Activated CD4-positive, alpha-beta T cell treated with anti-CD3 and anti-CD28 coated beads, Interleukin-2, amount 10 ng/mL, durations not matched to agents 24 days and 14 days (primary cell): ENCODE measurements at regions not wholly inside any gene's neighbourhood (a gene's known extent, or its start where the extent isn't known, plus 50 kb on each side); places are given as distances from the start of the nearest gene placed in this dataset.

Source experiments
- DNase-seq: peaks from one replicate; pipeline ENCODE4 v3.0.0; 2022
- H3K27ac Mint-ChIP-seq: one replicate; pipeline ENCODE4 v1.8.0; 2022; ENCODE audit warnings: mild to moderate bottlenecking, mixed read lengths
- H3K27me3 Mint-ChIP-seq: one replicate; pipeline ENCODE4 v1.8.0; 2022; ENCODE audit warnings: mixed read lengths
- H3K36me3 Mint-ChIP-seq: one replicate; pipeline ENCODE4 v1.8.0; 2022; ENCODE audit warnings: low read depth, mild to moderate bottlenecking, mixed read lengths
- H3K4me1 Mint-ChIP-seq: one replicate; pipeline ENCODE4 v1.8.0; 2021; ENCODE audit warnings: mixed read lengths
- H3K4me3 Mint-ChIP-seq: one replicate; pipeline ENCODE4 v1.8.0; 2022; ENCODE audit warnings: mild to moderate bottlenecking, moderate library complexity, mixed read lengths
- H3K9me3 Mint-ChIP-seq: one replicate; pipeline ENCODE4 v1.8.0; 2021; ENCODE audit warnings: mixed read lengths
- intact Hi-C: fragments of 100-400 bp; cut with micrococcal nuclease; formaldehyde crosslinking; loops from one replicate; pipeline ENCODE4 v1.15.1; 2023

DNA sequence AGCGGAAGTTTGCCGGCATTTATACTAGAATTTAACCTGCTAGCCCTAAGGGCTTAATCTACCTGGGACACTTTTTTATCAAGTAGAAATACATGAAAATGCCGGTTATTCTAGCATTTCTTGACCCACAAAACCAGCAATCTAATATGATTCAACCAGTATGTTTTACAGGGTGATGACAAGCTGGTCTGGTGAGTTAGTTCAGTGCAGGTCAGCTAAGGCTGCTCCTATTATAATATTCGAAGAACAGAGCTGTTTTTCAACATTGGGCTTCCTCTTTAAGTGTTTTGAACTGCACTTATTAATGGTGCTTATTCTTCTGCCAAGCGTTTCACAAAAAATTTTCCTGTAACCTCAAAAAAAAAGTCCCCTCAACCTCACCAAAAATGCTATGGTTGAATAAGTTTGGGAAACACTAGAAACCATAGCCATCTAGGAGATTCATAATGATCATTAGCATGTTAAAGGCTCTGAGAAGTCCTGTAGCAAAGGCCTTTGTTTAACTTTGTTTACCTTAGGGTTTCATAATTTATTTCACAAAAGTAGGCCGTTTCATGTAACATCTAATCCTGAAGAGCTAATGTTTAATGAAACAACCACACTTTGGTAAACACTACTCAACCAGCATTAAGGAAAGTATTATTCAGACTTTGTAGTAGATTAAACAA lies 526.6 kb downstream of the KLF12 start:
- H3K4me3 Mint-ChIP-seq, result no peak overlapping the region
- peaks cover 2% of the 10 kb centered on the region for H3K27me3 Mint-ChIP-seq
- no peak for DNase-seq
- intact Hi-C loops, result no loop called here
- H3K9me3 Mint-ChIP-seq, result peaks cover under 1% of the 10 kb centered on the region
- H3K36me3 Mint-ChIP-seq, result no peaks in the 10 kb centered on the region
- peaks cover 4% of the 10 kb centered on the region for H3K4me1 Mint-ChIP-seq
- H3K27ac Mint-ChIP-seq, result no peak overlapping the region

DNA sequence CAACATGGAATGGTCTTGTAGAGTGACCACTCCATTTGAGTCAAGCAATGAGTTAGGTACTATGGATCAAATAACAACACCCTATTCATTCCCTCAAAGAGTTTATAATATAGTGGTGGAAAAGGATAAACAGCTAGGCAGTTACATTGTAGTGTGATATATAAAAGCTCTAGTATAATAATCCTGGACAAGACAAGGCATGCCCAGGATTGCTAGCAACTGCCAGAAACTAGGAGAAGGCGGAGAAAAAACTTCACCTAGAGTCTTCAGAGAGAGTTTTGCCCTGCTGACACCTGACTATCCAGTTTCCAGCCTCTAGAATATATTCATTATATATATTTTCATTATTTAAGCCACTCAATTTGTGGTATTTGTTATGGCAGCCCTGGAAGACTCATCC lies 530.6 kb downstream of the KLF12 start:
- Mint-ChIP-seq H3K27ac (no peak overlapping the region), H3K27me3 (no peaks in the 10 kb centered on the region), H3K36me3 (no peaks in the 10 kb centered on the region), H3K4me1 (no peaks in the 10 kb centered on the region), H3K4me3 (no peak overlapping the region), H3K9me3 (peaks cover 17% of the 10 kb centered on the region)
- DNase-seq, result no peak
- intact Hi-C loops, result no loop called here

DNA sequence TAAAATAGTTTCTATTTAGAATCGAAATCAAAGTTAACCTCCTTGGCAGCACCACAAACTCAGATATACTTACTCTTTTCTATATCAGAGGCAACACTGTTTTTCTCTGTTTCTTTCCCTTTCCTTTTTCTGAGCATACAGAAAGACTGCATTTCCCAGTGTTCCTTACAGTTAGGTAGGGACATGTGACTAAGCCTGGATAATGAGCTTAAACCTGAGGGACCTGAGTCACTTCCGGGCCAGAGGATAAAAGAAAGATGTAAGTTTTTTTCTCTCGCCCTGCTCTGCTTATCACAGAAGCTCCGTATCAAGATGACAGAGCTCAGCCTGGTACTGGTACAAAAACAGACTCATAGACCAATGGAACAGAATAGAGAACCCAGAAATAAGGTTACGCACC lies 531.9 kb downstream of the KLF12 start:
- no peak overlapping the region for H3K27ac Mint-ChIP-seq
- intact Hi-C loops, result no loop called here
- H3K9me3 Mint-ChIP-seq, result peaks cover 20% of the 10 kb centered on the region
- H3K4me1 Mint-ChIP-seq, result no peaks in the 10 kb centered on the region
- no peak for DNase-seq
- H3K27me3 Mint-ChIP-seq, result no peaks in the 10 kb centered on the region
- no peak overlapping the region for H3K4me3 Mint-ChIP-seq
- no peaks in the 10 kb centered on the region for H3K36me3 Mint-ChIP-seq

DNA sequence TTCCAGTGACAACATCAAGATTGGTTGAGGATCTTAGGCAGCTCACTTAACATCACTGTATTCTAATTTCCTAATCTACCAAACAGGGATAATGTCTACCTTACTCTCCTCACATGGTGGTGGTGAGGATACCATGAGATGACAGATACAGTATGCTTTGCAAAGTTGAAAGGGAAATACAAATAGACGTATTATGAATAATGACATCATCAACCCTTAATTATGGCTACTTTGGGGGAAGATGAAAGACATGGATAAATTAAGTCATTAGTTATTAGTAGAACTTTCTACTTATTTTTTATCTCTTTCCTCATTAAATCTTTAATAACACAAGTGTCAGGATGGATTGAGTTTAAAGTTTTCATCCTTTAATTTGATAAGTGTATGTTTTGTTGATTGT lies 532.5 kb downstream of the KLF12 start:
- no peaks in the 10 kb centered on the region for H3K4me1 Mint-ChIP-seq
- DNase-seq, result no peak
- no peaks in the 10 kb centered on the region for H3K36me3 Mint-ChIP-seq
- no peak overlapping the region for H3K4me3 Mint-ChIP-seq
- H3K9me3 Mint-ChIP-seq, result peaks cover 20% of the 10 kb centered on the region
- intact Hi-C loops, result no loop called here
- H3K27me3 Mint-ChIP-seq, result no peaks in the 10 kb centered on the region
- H3K27ac Mint-ChIP-seq, result no peak overlapping the region

DNA sequence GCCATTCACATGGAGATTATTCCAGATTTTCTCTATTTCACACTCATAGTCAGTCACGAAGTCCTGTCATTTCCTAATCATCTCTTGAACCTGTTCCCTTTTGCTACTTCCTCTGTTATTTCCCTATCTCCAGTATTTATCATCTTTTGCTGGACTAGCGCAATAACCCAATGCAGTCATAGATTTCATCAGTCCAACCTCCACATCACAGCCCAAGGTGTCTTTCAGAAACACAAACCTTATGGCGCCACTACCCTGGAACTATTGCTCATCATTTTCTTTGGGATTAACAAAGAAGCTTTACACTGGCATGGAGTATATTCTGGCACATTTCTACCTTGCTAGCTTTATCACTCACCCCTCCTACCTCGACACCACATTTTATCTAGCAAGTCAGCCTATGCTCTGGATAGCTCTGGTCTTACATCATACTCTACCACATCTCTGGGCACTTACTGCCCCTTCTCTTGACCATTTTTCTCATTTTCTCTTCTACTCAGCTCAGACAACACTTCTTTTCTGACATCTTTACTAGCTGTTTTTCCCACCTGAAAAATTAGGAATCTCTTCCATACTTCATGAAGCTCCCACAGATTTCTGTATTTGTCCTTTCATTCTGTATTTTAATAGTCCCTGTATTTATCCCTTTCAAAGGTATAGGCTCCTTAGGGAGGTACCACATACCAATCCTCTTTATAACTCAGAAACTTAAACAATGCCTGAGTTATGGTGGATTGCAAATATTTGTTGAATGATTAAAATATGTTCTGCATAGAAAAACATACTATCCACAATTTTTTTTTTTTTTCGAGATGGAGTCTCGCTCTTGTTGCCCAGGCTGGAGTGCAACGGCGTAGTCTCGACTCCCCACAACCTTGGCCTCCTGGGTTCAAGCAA lies 534.7 kb downstream of the KLF12 start:
- Mint-ChIP-seq H3K27me3 (peaks cover 1% of the 10 kb centered on the region), H3K4me1 (peaks cover 7% of the 10 kb centered on the region), H3K27ac (no peak overlapping the region), H3K9me3 (peaks cover 20% of the 10 kb centered on the region), H3K4me3 (no peak overlapping the region), H3K36me3 (no peaks in the 10 kb centered on the region)
- no peak for DNase-seq
- intact Hi-C loops, result no loop called here

DNA sequence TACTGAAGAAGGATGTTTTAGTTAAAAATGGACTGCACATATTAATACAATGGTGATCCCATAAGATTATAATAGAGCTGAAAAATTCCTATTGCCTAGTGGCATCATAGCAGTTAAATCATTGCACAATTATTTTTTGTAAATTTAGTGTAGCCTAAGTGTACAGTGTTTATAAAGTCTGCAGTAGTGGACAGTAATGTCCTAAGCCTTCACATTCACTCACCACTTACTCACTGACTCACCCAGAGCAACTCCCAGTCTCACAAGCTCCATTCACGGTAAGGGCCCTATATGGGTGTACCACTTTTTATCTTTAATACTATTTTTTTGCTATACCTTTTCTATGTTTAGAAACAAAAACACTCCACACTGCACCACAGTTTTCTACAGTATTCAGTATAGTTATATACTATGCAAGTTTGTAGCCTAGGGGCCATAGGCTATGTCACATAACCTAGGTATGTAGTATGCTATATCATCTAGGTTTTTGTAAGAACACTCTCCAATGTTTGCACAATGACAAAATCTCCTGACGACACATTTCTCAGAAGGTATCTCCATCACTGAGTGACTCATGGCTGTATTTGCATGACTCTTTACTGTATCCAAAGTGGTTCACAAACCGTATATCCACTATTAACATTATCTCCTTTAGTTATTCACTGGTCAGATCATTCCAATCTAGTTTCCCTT lies 536.0 kb downstream of the KLF12 start:
- Mint-ChIP-seq H3K27ac (no peak overlapping the region), H3K9me3 (peaks cover 20% of the 10 kb centered on the region), H3K27me3 (peaks cover 2% of the 10 kb centered on the region), H3K4me1 (peaks cover 7% of the 10 kb centered on the region), H3K36me3 (no peaks in the 10 kb centered on the region), H3K4me3 (no peak overlapping the region)
- intact Hi-C loops, result no loop called here
- DNase-seq, result no peak

DNA sequence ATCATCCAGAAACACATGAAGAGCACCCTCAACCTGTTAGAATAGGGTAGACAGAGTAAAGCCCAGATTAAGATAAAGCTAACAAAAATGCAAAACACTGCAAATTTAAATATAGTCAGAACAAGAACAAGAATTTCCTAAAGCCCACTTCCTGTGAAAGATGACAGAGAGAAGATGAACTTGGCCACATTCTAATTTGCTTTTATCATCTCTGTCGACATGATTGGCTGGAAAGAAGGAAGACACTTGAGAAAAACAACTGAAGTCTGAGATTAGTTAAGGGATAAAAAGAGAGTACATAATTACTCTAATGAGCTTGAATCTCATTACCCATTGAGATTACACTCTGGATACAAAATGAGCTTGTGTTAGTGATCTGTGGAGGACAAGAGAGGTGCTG lies 537.6 kb downstream of the KLF5 start:
- Mint-ChIP-seq H3K4me1 (peaks cover 7% of the 10 kb centered on the region), H3K36me3 (no peaks in the 10 kb centered on the region), H3K4me3 (no peak overlapping the region), H3K9me3 (peaks cover 15% of the 10 kb centered on the region), H3K27ac (no peak overlapping the region), H3K27me3 (peaks cover 2% of the 10 kb centered on the region)
- intact Hi-C loops, result no loop called here
- DNase-seq, result no peak

DNA sequence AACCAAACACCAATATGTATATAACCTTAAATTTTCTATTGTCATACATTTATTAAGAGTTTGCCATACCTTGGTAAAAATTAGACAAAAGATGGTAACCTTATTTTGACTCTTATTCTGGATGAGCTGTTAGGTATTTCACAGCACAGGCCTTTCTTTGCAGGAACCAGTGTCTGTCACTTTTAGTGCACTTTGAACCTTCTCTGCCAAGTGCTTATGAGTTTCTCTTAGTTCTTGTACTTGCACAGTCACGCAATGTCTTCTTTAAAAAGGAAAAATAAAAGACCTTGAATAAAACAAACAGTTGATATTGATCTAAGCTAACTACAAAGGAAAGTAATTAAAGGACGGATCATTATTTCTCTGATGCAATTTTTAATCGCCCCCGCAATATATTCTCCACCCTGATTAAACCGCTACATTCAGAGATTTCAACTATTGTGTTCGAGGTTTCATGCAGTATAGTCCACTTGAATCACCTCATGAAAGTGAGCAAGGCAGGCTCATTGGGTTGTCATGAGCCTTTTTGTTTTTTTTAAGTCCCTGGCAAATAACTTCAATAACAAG lies 534.5 kb downstream of the KLF5 start:
- peaks cover 2% of the 10 kb centered on the region for H3K27me3 Mint-ChIP-seq
- no peak for DNase-seq
- intact Hi-C loops, result no loop called here
- no peak overlapping the region for H3K27ac Mint-ChIP-seq
- H3K4me3 Mint-ChIP-seq, result no peak overlapping the region
- H3K9me3 Mint-ChIP-seq, result peaks cover under 1% of the 10 kb centered on the region
- H3K36me3 Mint-ChIP-seq, result no peaks in the 10 kb centered on the region
- H3K4me1 Mint-ChIP-seq, result peaks cover 7% of the 10 kb centered on the region

DNA sequence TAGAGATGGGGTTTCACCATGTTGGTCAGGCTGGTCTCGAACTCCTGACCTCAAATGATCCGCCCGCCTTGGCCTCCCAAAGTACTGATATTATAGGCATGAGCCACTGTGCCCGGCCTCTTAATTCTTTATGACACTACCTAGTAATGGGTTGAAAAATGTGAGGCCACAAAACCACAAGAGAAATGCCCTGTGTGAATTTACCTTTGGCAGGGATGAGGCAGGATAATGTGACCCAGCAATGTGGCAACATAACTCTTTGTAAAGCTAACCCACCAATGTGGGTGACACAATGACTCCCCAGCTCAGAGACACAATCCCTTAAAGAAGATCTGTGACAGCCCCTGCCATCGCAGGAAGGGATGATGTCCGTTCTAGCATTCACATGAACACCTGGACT lies 533.1 kb downstream of the KLF5 start:
- H3K36me3 Mint-ChIP-seq, result no peaks in the 10 kb centered on the region
- no peak overlapping the region for H3K27ac Mint-ChIP-seq
- H3K4me3 Mint-ChIP-seq, result no peak overlapping the region
- H3K9me3 Mint-ChIP-seq, result no peaks in the 10 kb centered on the region
- no peak for DNase-seq
- peaks cover 2% of the 10 kb centered on the region for H3K27me3 Mint-ChIP-seq
- intact Hi-C loops, result no loop called here
- peaks cover 7% of the 10 kb centered on the region for H3K4me1 Mint-ChIP-seq

DNA sequence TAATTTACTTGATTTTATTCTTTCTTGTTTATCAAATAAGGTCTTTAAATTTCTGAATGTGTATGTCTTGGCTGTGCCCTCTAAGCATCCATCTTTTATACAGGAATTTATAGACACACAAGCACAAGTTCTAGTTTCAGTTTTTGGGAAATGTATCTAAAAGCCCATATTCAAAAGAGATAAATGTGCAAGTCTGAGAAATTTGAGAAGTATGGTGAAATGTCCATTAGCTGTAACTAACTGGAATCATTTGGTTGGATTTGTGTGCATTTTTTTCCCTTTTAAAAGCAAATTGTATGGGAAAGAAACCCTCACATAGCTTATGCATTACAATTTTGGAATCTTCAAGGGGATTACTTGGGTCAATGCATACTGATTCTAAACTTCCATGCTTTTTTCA lies 532.0 kb downstream of the KLF5 start:
- H3K4me3 Mint-ChIP-seq, result no peak overlapping the region
- intact Hi-C loops, result no loop called here
- peaks cover 6% of the 10 kb centered on the region for H3K27me3 Mint-ChIP-seq
- H3K27ac Mint-ChIP-seq, result no peak overlapping the region
- no peaks in the 10 kb centered on the region for H3K4me1 Mint-ChIP-seq
- DNase-seq, result no peak
- H3K9me3 Mint-ChIP-seq, result peaks cover 4% of the 10 kb centered on the region
- H3K36me3 Mint-ChIP-seq, result no peaks in the 10 kb centered on the region

DNA sequence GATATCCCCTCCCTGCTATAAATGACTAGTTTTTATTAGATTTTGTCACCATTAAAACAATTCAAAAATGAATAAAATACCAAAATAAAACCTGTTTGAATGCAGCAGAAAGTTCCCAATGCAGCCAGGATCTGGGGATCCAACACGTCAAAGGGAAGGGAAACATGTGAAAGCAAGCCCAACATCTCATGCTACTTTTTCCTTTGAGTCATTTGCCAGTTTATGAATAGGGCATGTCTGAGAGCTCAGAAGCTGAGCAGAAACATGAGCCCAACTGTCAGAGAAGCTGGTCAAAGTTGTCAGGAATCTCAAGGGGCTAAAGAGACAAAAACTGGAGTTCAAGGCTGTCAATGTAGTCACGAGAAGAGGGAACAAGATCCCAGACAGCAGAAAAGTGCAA lies 526.4 kb downstream of the KLF5 start:
- DNase-seq, result no peak
- no peak overlapping the region for H3K4me3 Mint-ChIP-seq
- intact Hi-C loops, result no loop called here
- peaks cover 12% of the 10 kb centered on the region for H3K9me3 Mint-ChIP-seq
- no peaks in the 10 kb centered on the region for H3K4me1 Mint-ChIP-seq
- H3K36me3 Mint-ChIP-seq, result no peaks in the 10 kb centered on the region
- H3K27ac Mint-ChIP-seq, result no peak overlapping the region
- peaks cover 4% of the 10 kb centered on the region for H3K27me3 Mint-ChIP-seq

DNA sequence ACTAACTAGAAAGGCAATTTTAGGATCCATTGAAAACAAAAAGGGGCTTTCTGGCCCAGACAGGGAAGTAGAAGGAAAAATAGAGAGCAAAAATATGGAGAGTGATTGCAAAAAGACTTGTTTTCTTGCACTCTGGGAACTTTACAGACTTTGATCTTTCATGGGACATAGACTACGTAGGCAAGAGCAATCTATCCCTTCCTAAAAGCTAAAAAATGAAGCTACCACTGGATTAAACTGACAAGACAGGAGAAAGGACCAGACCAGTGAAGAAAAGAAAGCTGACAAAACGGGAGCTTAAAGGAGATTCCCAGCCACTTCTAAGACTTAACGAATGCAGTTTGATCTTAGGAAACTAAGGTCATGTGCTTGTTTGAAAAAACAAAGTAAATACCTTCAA lies 524.5 kb downstream of the KLF5 start:
- Mint-ChIP-seq H3K4me1 (peaks cover 2% of the 10 kb centered on the region), H3K27me3 (peaks cover 5% of the 10 kb centered on the region), H3K36me3 (no peaks in the 10 kb centered on the region), H3K27ac (no peak overlapping the region), H3K9me3 (peaks cover 12% of the 10 kb centered on the region), H3K4me3 (no peak overlapping the region)
- no peak for DNase-seq
- intact Hi-C loops, result no loop called here

DNA sequence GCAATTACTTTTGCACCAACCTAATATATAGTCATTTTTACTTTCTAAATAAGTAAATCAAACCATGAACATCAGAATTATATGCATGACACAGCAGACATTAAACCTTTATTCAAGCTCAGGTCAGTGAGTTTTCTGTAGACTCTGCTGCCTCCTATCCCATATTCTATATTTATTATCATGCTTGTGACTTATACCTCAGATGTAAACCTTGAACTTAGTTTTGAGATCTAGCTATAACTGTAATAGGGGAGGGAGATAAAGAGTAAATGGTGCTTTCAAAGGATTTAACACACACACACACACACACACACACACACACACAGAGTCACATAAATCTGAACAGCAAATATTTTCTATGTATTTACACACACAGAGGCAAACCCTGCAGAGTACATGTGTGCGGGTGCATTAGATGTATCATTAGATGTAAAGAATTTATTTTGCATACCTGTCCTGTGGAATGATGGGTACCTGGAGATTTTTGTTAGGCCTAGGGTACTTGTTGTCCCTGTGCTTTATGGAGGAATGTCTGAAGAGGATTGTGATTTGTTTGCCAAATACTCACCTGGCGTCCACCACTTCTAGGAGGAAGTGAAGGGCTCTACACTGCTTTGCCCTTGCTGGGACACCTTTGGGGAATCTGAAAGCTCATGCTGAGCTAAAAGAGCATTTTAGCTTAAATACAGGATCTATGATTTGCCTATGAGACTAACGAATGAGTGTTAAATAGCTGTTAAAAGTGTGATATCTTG lies 521.9 kb downstream of the KLF5 start:
- Mint-ChIP-seq H3K27me3 (peaks cover 2% of the 10 kb centered on the region), H3K27ac (no peak overlapping the region), H3K9me3 (peaks cover 7% of the 10 kb centered on the region), H3K4me1 (peaks cover 2% of the 10 kb centered on the region), H3K36me3 (no peaks in the 10 kb centered on the region), H3K4me3 (no peak overlapping the region)
- intact Hi-C loops, result no loop called here
- DNase-seq, result no peak
